Esophagus (tissue), 2 donors: ENCODE measurements at regions not wholly inside any gene's neighbourhood (a gene's known extent, or its start where the extent isn't known, plus 50 kb on each side); places are given as distances from the start of the nearest gene placed in this dataset.
"Not testable (repeated sequence)": the region's sequence is repeated elsewhere in the genome, so short reads cannot be mapped to it uniquely, and the experiment has no call there.

Source experiments
- H3K27ac ChIP-seq, 2 donors: one replicate each; pipeline ENCODE4 v1.5.1; 2013; ENCODE audit warnings: low read depth in 2 of 2, mild to moderate bottlenecking in 2 of 2, inconsistent platforms in 1 of 2, low read length in 1 of 2, moderate library complexity in 1 of 2
- H3K27me3 ChIP-seq, 2 donors: one replicate each; pipeline ENCODE4 v1.6.1; 2013; ENCODE audit warnings: low read length in 2 of 2, control low read depth in 1 of 2, mild to moderate bottlenecking in 1 of 2; ENCODE audit not compliant: insufficient read depth in 2 of 2, control insufficient read depth in 1 of 2
- H3K36me3 ChIP-seq, 2 donors: one replicate each; pipeline ENCODE4 v1.6.1; 2013; ENCODE audit warnings: low read length in 1 of 2; ENCODE audit not compliant: control insufficient read depth in 2 of 2, insufficient read depth in 2 of 2
- H3K4me1 ChIP-seq, 2 donors: one replicate each; pipeline ENCODE4 v1.6.1; 2013; ENCODE audit warnings: low read length in 1 of 2; ENCODE audit not compliant: control insufficient read depth in 2 of 2, insufficient read depth in 2 of 2
- H3K4me3 ChIP-seq, 2 donors: one replicate each; pipeline ENCODE4 v1.5.1; 2013; ENCODE audit warnings: low read length in 2 of 2, mild to moderate bottlenecking in 2 of 2, low read depth in 1 of 2, moderate library complexity in 1 of 2
- H3K9me3 ChIP-seq, 2 donors: one replicate each; pipeline ENCODE4 v1.6.1; 2013; ENCODE audit warnings: mild to moderate bottlenecking in 2 of 2, low read depth in 1 of 2, low read length in 1 of 2, moderate library complexity in 1 of 2; ENCODE audit not compliant: control insufficient read depth in 2 of 2, insufficient read depth in 1 of 2
- WGBS, 2 donors: extraction: QIAGEN DNeasy Blood & Tissue Kit; methylation state at CpG; one replicate each; pipeline ENCODE4 v1.1.7; 2013; 5-methylcytosine and 5-hydroxymethylcytosine counted together
- donor health status: healthy with polysubstance abuse.
- donor health status: Bipolar disorder and iron deficiency.

DNA sequence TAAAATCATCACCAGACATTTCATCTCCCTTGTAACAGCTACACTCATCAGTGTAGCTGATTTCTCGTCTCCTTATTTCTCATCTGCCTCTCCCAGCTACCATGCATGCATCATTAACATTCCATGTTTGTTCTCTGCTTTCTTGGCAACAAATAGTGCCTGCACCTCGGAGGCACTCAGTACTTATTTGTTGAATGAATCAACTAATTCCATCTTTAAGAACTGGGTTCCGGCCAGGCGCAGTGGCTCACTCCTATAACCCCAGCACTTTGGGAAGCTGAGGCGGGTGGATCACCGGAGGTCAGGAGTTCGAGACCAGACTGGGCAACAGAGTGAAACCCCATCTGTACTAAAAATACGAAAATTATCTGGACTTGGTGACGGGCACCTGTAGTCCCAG lies 63.9 kb upstream of the GTF3A start:
- H3K27ac ChIP-seq = no peak overlapping the region
- no peaks in the 10 kb centered on the region for H3K27me3 ChIP-seq
- no peaks in the 10 kb centered on the region for H3K36me3 ChIP-seq
- H3K9me3 ChIP-seq = no peaks in the 10 kb centered on the region
- 56 to 65% methylated on average over 9 of the region's 9 CpGs for WGBS, 2 donors
- H3K4me1 ChIP-seq = peaks cover 0 to 11% of the 10 kb centered on the region in 2 donors
- no peak overlapping the region for H3K4me3 ChIP-seq

DNA sequence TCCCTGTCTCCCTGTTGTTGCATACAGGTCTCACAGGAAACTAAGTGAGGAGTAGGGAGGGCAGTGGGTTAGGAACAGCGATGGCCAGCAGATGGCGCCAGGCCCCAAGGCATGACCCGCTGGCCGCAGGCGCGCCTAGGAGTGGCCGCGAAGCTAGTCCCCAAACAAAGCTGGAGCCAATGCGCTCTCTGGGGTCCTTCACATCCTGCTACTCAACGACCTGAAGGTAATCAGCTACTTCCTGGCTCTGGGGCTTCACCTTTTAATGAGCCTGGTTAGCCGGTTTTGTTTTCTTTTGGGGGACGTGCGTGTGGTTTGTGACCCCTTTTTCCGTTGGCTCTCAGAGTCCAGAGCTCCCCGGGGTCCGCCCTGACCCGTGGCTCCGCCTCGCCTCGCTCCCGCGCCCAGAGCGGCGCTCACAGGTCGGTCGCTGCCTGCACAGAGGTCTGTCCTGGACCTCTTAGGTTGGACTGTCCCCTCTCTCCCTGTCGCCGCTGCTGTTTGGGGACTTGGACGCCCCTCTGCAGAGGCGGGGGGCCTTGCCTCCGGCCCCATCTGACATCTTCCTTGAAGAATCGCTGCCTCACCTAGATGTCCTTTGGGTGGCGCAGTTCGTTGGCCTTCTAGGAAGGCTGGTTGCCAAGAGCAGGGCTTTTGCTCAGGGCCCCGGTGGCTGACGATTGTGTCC lies 62.2 kb upstream of the GTF3A start:
- no peak overlapping the region for H3K27ac ChIP-seq
- 5 to 6% methylated on average over 35 to 36 of the region's 36 CpGs for WGBS, 2 donors
- H3K36me3 ChIP-seq = no peaks in the 10 kb centered on the region
- H3K9me3 ChIP-seq = no peaks in the 10 kb centered on the region
- no peaks in the 10 kb centered on the region for H3K27me3 ChIP-seq
- H3K4me3 ChIP-seq = peak overlapping the region; percentile 5 to 15
- peaks cover 0 to 11% of the 10 kb centered on the region in 2 donors for H3K4me1 ChIP-seq

DNA sequence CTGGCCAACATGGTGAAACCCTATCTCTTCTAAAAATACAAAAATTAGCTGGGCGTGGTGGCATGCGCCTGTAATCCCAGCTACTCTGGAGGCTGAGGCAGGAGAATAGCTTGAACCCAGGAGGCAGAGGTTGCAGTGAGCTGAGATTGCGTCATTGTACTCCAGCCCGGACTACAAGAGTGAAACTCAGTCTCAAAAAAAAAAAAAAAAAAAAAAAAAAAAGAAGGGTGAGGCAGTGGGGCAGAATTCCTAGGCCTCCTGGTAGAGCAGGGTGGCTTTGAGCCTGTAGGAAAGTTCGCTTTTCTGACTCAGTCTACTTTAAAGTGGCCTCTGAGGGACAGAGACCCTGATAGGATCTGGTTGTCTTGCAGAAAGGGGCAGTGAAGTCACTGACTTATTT lies 60.8 kb upstream of the GTF3A start:
- 77 to 81% methylated on average over 5 of the region's 5 CpGs for WGBS, 2 donors
- H3K27me3 ChIP-seq, H3K36me3 ChIP-seq, H3K27ac ChIP-seq, H3K4me3 ChIP-seq, H3K9me3 ChIP-seq: not testable (repeated sequence)
- peaks cover 0 to 11% of the 10 kb centered on the region in 2 donors for H3K4me1 ChIP-seq

DNA sequence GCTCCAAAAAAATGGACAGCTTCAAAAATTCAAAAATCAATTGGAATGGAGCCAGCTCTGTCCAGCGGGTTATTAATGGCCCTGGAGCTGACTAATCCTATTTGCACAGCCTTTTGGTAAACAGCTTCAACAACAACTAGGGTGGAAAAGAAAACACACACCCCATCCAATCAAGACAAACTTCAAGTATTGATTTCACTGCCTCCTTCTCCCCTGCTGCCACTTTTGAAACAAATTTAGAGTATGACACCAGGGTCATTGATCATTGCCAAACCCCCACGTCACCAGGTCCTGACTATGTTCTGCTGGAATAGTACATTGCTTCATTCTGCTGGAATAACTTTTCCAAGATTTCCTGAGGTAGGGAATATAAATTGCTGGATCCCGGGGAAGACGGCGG lies 56.8 kb upstream of the GTF3A start:
- Histone ChIP-seq H3K27me3 (peaks cover 0 to 4% of the 10 kb centered on the region in 2 donors), H3K27ac (no peak overlapping the region), H3K9me3 (no peaks in the 10 kb centered on the region), H3K4me3 (no peak overlapping the region), H3K4me1 (peaks cover 0 to 3% of the 10 kb centered on the region in 2 donors), H3K36me3 (no peaks in the 10 kb centered on the region)
- 43 to 51% methylated on average over 5 of the region's 5 CpGs for WGBS, 2 donors

DNA sequence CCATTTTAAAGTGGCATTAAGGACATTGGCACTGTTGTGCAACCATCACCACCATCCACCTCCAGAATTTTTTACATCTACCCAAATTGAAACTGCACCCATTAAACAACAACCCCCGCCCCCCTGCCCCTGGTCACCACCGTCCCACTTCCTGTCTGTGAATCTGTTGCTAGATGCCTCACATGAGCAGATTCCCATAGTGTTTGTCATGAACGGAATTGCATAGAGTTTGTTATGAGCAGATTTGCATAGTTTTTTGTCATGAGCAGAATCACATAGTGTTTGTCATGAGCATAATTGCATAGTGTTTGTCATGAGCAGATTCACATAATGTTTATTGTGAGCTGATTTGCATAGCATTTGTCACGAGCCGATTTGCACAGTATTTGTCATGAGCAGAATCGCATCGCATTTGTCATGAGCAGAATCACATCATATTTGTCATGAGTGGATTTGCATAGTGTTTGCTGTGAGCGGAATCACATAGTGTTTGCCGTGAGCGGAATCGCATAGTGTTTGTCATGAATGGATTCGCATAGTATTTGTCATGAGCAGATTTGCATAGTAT lies 54.0 kb upstream of the GTF3A start:
- Histone ChIP-seq H3K4me3 (no peak overlapping the region), H3K4me1 (no peaks in the 10 kb centered on the region), H3K27me3 (peaks cover 0 to 4% of the 10 kb centered on the region in 2 donors), H3K9me3 (no peaks in the 10 kb centered on the region), H3K27ac (no peak overlapping the region), H3K36me3 (no peaks in the 10 kb centered on the region)
- 83 to 90% methylated on average over 12 of the region's 12 CpGs for WGBS, 2 donors

DNA sequence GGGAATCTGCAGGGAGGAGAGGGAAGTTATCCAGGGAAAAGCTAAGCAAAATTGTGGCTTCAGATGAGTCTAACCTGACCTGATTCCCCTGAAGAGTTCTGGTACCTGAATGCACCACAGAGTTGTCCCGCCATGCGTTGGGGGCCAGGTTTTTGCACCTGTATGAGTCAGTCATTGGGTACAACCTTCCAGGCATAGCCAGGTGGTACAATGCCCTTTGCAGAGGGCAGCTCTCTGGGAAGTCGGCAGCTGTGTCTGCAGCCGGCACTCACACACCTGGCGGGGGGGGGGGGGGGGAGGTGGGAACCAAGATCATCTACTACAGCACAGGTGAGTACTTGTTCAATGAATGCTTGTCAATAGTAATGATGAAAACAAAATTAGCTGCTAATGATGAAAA lies 52.5 kb upstream of the GTF3A start:
- Histone ChIP-seq H3K4me1 (no peaks in the 10 kb centered on the region), H3K36me3 (no peaks in the 10 kb centered on the region), H3K9me3 (no peaks in the 10 kb centered on the region), H3K27me3 (peaks cover 0 to 4% of the 10 kb centered on the region in 2 donors), H3K4me3 (no peak overlapping the region), H3K27ac (no peak overlapping the region)
- WGBS, 2 donors = 44 to 69% methylated on average over 5 of the region's 5 CpGs

DNA sequence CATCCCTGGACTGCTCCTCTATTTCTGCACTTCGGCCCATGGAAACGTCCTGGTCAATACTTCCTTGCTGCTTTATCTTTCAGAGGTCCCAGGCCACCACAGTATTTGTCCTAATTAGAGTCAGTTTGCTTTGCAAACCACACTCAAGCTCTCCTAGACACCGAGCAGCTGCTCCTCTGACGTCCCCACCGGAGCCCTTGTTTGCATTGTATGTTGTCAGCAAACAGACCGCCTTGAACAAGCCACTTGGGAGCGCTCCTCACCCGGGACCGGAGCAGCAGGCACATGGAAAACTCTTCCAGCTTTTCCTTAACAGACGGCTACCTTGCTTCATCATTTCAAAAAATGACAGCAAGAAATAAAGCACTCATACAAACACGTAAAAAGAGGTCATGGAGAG lies 51.5 kb upstream of the GTF3A start:
- Histone ChIP-seq H3K27me3 (no peaks in the 10 kb centered on the region), H3K4me3 (no peak overlapping the region), H3K4me1 (no peaks in the 10 kb centered on the region), H3K36me3 (no peaks in the 10 kb centered on the region), H3K27ac (no peak overlapping the region), H3K9me3 (no peaks in the 10 kb centered on the region)
- WGBS, 2 donors = 14 to 23% methylated on average over 11 of the region's 11 CpGs

DNA sequence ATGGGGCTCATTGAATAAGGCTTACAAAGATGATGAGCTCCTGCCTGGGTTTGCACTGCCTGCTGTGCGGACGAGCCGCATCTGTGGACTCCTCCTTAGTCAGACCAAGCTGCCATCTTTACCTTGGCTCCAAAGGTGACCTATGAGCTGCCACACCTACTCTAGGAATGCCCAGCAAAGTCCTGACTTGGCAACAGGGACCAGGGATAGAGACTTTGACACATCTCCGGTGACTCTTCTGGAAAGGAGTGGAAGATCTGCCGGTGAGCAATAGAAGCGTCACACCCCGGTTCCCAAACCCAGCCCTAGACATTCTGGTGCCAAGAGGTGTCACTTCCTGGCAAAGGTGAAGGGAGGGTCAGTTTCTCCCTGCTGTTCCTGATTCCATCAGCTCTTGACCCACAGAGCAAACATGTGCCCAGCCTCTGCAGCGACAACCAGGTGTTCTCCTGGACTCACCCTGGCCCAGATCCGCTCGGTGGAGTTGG lies 50.2 kb upstream of the GTF3A start:
- Histone ChIP-seq H3K4me3 (no peak overlapping the region), H3K27ac (no peak overlapping the region), H3K36me3 (no peaks in the 10 kb centered on the region), H3K4me1 (no peaks in the 10 kb centered on the region), H3K9me3 (no peaks in the 10 kb centered on the region), H3K27me3 (no peaks in the 10 kb centered on the region)
- WGBS, 2 donors = 66 to 67% methylated on average over 10 of the region's 10 CpGs
